Endodermal cell (in vitro differentiated cells): ENCODE measurements at regions not wholly inside any gene's neighbourhood (a gene's known extent, or its start where the extent isn't known, plus 50 kb on each side); places are given as distances from the start of the nearest gene placed in this dataset.

Experiments
- DNase-seq: peaks from one replicate; pipeline ENCODE4 v3.0.0-alpha.2; 2017
- H3K27ac ChIP-seq: 2 replicates; pipeline ENCODE4 v1.5.1; 2013; ENCODE audit warnings: mild to moderate bottlenecking, low read depth, low read length, moderate library complexity
- H3K27me3 ChIP-seq: 2 replicates; pipeline ENCODE4 v1.6.1; 2013; ENCODE audit warnings: mild to moderate bottlenecking, low read length, moderate library complexity; ENCODE audit not compliant: insufficient read depth, control insufficient read depth, poor library complexity, severe bottlenecking
- H3K36me3 ChIP-seq: 2 replicates; pipeline ENCODE4 v1.7.0; 2013; ENCODE audit warnings: mild to moderate bottlenecking, low read length, moderate library complexity; ENCODE audit not compliant: control insufficient read depth, insufficient read depth
- H3K4me1 ChIP-seq: one replicate; pipeline ENCODE4 v1.7.0; 2013; ENCODE audit warnings: low read length; ENCODE audit not compliant: control insufficient read depth, insufficient read depth
- H3K4me3 ChIP-seq: 2 replicates; pipeline ENCODE4 v1.5.1; 2013; ENCODE audit warnings: mild to moderate bottlenecking, low read length, moderate library complexity
- H3K9ac ChIP-seq: 2 replicates; pipeline ENCODE4 v1.6.1; 2013; ENCODE audit warnings: mild to moderate bottlenecking, low read length, moderate library complexity; ENCODE audit not compliant: poor library complexity, severe bottlenecking; ENCODE audit errors: extremely low read depth
- H3K9me3 ChIP-seq: 2 replicates; pipeline ENCODE4 v1.6.1; 2013; ENCODE audit warnings: mild to moderate bottlenecking, low read length, moderate library complexity; ENCODE audit not compliant: control insufficient read depth
- H3K27ac Mint-ChIP-seq: 2 replicates; pipeline ENCODE4 v1.8.0; 2020; ENCODE audit warnings: mixed read lengths
- H3K27me3 Mint-ChIP-seq: 2 replicates; pipeline ENCODE4 v1.8.0; 2021; ENCODE audit warnings: mild to moderate bottlenecking, mixed read lengths; ENCODE audit not compliant: insufficient read depth
- H3K36me3 Mint-ChIP-seq: 2 replicates; pipeline ENCODE4 v1.8.0; 2020; ENCODE audit warnings: low read depth, mixed read lengths
- H3K4me1 Mint-ChIP-seq: 2 replicates; pipeline ENCODE4 v1.8.0; 2020; ENCODE audit warnings: mixed read lengths
- H3K4me3 Mint-ChIP-seq: 2 replicates; pipeline ENCODE4 v1.8.0; 2020; ENCODE audit warnings: mild to moderate bottlenecking, moderate library complexity, mixed read lengths
- H3K9me3 Mint-ChIP-seq: 2 replicates; pipeline ENCODE4 v1.8.0; 2020; ENCODE audit warnings: mild to moderate bottlenecking, mixed read lengths
- WGBS, 2 experiments: methylation state at CpG; one replicate each; pipeline versions ENCODE4 v1.1.5 to v1.1.7; 2013; ENCODE audit warnings: missing lambda C conversion rate in 2 of 2, mixed read lengths in 1 of 2; ENCODE audit not compliant: insufficient coverage in 1 of 2, insufficient read length in 1 of 2; 5-methylcytosine and 5-hydroxymethylcytosine counted together
- TF ChIP-seq, protein P1 (sequence below): fragments of 200-600 bp; sonication (generic); conservative IDR thresholded peaks from 2 replicates; pipeline ENCODE4 v1.5.0; 2021; ENCODE audit warnings: antibody characterized with exemption, mild to moderate bottlenecking

DNA sequence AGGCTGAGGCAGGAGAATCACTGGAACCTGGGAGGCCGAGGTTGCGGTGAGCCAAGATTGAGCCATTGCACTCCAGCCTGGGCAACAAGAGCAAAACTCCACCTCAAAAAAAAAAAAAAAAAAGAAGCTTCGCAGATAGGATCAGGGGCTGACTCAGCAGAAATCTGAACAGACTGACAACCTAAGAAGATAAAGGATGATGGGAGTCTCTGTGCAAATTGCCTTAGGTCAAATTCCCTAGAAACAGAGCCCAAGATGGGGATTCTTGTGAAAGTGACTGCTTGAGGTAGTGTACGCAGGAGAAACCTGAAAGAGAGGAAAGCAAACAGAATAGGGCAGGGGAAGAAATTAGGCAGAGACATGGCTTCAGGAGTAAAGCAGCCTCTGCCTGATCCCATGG is 160.8 kb upstream of the LRIG1 start:
- TF ChIP-seq, protein P1, sequence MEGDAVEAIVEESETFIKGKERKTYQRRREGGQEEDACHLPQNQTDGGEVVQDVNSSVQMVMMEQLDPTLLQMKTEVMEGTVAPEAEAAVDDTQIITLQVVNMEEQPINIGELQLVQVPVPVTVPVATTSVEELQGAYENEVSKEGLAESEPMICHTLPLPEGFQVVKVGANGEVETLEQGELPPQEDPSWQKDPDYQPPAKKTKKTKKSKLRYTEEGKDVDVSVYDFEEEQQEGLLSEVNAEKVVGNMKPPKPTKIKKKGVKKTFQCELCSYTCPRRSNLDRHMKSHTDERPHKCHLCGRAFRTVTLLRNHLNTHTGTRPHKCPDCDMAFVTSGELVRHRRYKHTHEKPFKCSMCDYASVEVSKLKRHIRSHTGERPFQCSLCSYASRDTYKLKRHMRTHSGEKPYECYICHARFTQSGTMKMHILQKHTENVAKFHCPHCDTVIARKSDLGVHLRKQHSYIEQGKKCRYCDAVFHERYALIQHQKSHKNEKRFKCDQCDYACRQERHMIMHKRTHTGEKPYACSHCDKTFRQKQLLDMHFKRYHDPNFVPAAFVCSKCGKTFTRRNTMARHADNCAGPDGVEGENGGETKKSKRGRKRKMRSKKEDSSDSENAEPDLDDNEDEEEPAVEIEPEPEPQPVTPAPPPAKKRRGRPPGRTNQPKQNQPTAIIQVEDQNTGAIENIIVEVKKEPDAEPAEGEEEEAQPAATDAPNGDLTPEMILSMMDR, result no peak
- no peak overlapping the region for H3K27ac Mint-ChIP-seq
- H3K4me1 ChIP-seq, result peaks cover under 1% of the 10 kb centered on the region
- no peaks in the 10 kb centered on the region for H3K36me3 Mint-ChIP-seq
- no peak overlapping the region for H3K9ac ChIP-seq
- H3K27me3 Mint-ChIP-seq, result peaks cover 2% of the 10 kb centered on the region
- H3K9me3 Mint-ChIP-seq, result no peaks in the 10 kb centered on the region
- no peak overlapping the region for H3K4me3 ChIP-seq
- H3K9me3 ChIP-seq, result no peaks in the 10 kb centered on the region
- H3K27me3 ChIP-seq, result no peaks in the 10 kb centered on the region
- H3K36me3 ChIP-seq, result no peaks in the 10 kb centered on the region
- H3K4me1 Mint-ChIP-seq, result peaks cover 2% of the 10 kb centered on the region
- 76 to 95% methylated on average over 2 to 4 of the region's 4 CpGs for WGBS, 2 experiments
- H3K27ac ChIP-seq, result no peak overlapping the region
- no peak overlapping the region for H3K4me3 Mint-ChIP-seq
- DNase-seq, result no peak

DNA sequence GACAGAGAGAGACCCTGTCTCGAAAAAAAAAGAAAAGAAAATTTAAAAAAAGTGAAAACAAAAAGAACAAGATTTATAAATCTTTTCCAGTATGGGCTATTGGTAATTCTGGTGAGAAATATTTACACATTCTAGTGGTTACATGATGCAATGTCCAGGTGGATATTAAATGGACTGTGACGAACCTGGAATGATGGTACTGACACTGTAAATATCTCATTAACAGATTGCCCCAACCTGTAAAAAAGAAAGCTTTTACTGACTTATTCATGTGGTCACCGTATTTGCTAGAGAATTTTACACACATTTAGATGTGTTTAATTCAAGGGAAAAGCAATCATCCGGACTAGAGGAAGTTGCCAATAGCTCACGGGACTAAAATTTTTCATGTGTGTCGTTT is 162.1 kb upstream of the LRIG1 start:
- Histone ChIP-seq H3K4me1 (no peaks in the 10 kb centered on the region), H3K36me3 (no peaks in the 10 kb centered on the region), H3K9ac (no peak overlapping the region), H3K27ac (no peak overlapping the region), H3K27me3 (no peaks in the 10 kb centered on the region), H3K4me3 (no peak overlapping the region), H3K9me3 (no peaks in the 10 kb centered on the region)
- H3K4me1 Mint-ChIP-seq, result peaks cover 7% of the 10 kb centered on the region
- H3K36me3 Mint-ChIP-seq, result no peaks in the 10 kb centered on the region
- H3K9me3 Mint-ChIP-seq, result no peaks in the 10 kb centered on the region
- no peak overlapping the region for H3K4me3 Mint-ChIP-seq
- no peak for DNase-seq
- TF ChIP-seq, protein P1, result no peak
- 84 to 86% methylated on average over 4 to 6 of the region's 6 CpGs for WGBS, 2 experiments
- no peaks in the 10 kb centered on the region for H3K27me3 Mint-ChIP-seq
- H3K27ac Mint-ChIP-seq, result no peak overlapping the region

DNA sequence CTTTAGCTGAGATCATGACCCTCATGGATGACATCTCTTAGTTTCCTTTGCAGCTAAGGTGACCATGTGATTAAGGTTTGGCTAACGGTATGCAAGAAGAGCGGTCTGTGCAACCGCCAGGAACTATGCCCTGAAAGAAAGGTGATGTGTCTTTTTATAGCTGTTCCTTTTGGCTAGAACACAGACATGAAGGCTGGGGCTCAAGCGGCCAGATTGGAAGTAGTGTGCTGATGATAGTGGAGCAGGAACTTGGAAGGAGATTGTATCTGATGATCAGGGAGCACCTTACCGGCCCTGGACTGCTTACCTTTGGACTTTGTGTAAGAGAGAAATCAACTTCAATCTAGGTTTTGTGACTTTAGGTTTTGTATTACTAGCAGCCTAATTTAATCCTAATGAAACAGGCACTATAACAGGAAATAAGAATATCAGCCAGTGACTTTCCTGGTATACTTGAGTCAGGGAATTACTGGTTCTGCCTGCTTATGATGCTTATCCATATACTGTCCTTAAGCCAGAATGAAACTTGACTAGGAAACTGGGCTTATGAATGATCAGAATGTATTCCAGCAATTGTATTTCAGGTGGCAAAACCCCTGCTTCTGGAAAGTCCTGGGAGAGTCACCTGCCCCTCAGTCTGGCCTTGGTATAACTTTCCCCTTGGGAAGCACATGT is 164.3 kb upstream of the LRIG1 start:
- Histone ChIP-seq H3K4me3 (no peak overlapping the region), H3K9me3 (no peaks in the 10 kb centered on the region), H3K27ac (no peak overlapping the region), H3K27me3 (no peaks in the 10 kb centered on the region), H3K4me1 (no peaks in the 10 kb centered on the region), H3K9ac (no peak overlapping the region), H3K36me3 (no peaks in the 10 kb centered on the region)
- no peak for DNase-seq
- H3K27me3 Mint-ChIP-seq, result no peaks in the 10 kb centered on the region
- TF ChIP-seq, protein P1, result no peak
- peaks cover 8% of the 10 kb centered on the region for H3K9me3 Mint-ChIP-seq
- no peak overlapping the region for H3K27ac Mint-ChIP-seq
- WGBS, 2 experiments, result 90 to 93% methylated on average over 2 to 5 of the region's 5 CpGs
- H3K4me1 Mint-ChIP-seq, result peaks cover 7% of the 10 kb centered on the region
- H3K4me3 Mint-ChIP-seq, result no peak overlapping the region
- no peaks in the 10 kb centered on the region for H3K36me3 Mint-ChIP-seq
